ENCODE measurements at regions not wholly inside any gene's neighbourhood (a gene's known extent, or its start where the extent isn't known, plus 50 kb on each side); places are given as distances from the start of the nearest gene placed in this dataset.

DNA sequence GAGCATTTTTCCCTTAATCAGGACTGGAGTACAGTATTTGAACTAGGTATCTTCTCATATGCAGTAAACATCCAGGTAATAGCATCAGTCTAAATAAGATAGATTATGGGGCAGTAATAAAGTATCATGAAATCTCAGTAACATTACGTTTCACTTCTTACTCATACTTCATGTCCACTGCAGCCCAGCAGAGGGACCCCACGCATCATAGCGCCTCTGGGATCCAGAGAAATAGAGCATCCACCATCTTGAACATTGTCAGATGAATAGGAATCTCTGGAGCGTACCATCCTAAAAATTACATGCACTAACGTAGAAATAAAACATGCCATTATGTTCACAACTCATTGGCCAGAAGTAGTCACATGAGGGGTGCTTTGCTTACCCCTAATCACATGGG lies 499.0 kb downstream of the CPS1 start:
- POLR2A ChIA-PET: no interaction called here
- DNase-seq: no peak

DNA sequence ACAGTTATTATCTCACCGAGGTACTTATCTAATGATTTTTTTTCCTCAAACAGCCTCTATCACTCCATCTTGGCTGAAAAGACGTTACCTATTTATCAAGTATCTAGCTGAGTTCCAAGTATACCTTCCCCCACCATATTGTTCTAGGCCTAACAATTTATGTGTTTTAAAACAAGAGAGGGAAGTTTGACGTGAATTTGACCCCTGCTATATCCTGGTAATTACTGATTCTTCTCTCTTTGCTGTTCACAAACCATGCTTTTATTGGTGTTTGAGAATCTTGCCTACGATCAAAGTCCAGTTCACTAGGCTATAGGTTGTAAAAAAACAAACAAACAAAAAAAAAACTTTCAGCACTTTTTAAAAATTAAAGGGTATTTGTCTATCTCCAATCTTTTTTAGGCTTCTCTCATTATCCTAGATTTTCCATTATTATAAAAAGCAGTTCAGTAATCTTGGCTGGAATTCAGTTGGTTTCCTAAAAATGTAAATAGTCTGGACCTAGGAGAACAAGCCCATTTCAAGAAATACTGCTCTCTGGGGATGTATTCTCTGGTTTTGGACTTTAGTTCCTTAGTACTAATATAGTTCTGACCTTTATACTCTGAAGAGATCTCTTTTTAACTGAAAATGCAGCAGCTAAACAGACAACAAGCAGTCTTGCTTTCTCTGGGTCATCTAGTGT lies 505.4 kb downstream of the CPS1 start:
- POLR2A ChIA-PET: no interaction called here
- H3K4me1 ChIP-seq (ENCODE audit: control extremely low read depth in 1 of 4, control insufficient read depth in 4 of 4, insufficient read depth in 4 of 4, low read length in 3 of 4): no peaks in the 10 kb centered on the region
- CTCF ChIA-PET: no interaction called here
- H3K4me3 ChIP-seq (ENCODE audit: control insufficient read depth in 1 of 7, extremely low read depth in 1 of 7, insufficient read depth in 4 of 7, low read depth in 2 of 7, low read length in 6 of 7): no peak overlapping the region
- no peaks in the 10 kb centered on the region for H3K27me3 ChIP-seq (replicated peaks in 2 of 5; ENCODE audit: control insufficient read depth in 4 of 5, insufficient read depth in 5 of 5, low read length in 4 of 5)
- no peak for DNase-seq
- H3K36me3 ChIP-seq (ENCODE audit: control insufficient read depth in 4 of 4, insufficient read depth in 4 of 4, low read length in 3 of 4): no peaks in the 10 kb centered on the region
- 83% methylated on average over 3 of the region's 4 CpGs for WGBS (ENCODE audit: insufficient coverage)
- no peaks in the 10 kb centered on the region for H3K9me3 ChIP-seq (ENCODE audit: control extremely low read depth in 1 of 5, control insufficient read depth in 4 of 5, insufficient read depth in 2 of 5, low read depth in 1 of 5, low read length in 4 of 5)
- H3K27ac ChIP-seq (ENCODE audit: insufficient read depth in 1 of 2, low read depth in 1 of 2, low read length in 2 of 2, poor library complexity in 1 of 2, severe bottlenecking in 2 of 2): no peak overlapping the region

More for the DNA sequence above, 499.0 kb downstream of the CPS1 start:
- Histone ChIP-seq H3K4me3 (ENCODE audit: control insufficient read depth in 1 of 7, extremely low read depth in 1 of 7, insufficient read depth in 4 of 7, low read depth in 2 of 7, low read length in 6 of 7) (no peak overlapping the region), H3K27ac (ENCODE audit: insufficient read depth in 1 of 2, low read depth in 1 of 2, low read length in 2 of 2, poor library complexity in 1 of 2, severe bottlenecking in 2 of 2) (no peak overlapping the region), H3K4me1 (ENCODE audit: control extremely low read depth in 1 of 4, control insufficient read depth in 4 of 4, insufficient read depth in 4 of 4, low read length in 3 of 4) (no peaks in the 10 kb centered on the region), H3K27me3 (replicated peaks in 2 of 5; ENCODE audit: control insufficient read depth in 4 of 5, insufficient read depth in 5 of 5, low read length in 4 of 5) (no peaks in the 10 kb centered on the region), H3K36me3 (ENCODE audit: control insufficient read depth in 4 of 4, insufficient read depth in 4 of 4, low read length in 3 of 4) (no peaks in the 10 kb centered on the region), H3K9me3 (ENCODE audit: control extremely low read depth in 1 of 5, control insufficient read depth in 4 of 5, insufficient read depth in 2 of 5, low read depth in 1 of 5, low read length in 4 of 5) (no peaks in the 10 kb centered on the region)
- 87% methylated on average over 4 of the region's 5 CpGs for WGBS (ENCODE audit: insufficient coverage)
- CTCF ChIA-PET: no interaction called here

DNA sequence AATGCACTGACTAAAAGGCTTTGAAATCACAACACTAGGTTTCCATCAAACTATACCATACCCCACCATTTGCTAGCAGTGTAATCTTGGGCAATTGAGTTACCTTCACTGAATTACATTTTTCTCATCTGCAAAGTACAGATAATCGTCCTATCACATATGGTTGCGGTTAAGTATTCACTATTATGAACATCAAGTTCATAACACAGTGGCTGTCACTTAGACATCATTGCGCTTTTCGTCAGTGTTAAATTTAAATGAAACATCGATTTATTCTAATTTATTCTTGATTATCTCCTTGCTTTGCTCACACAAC lies 505.9 kb downstream of the CPS1 start:
- no peaks in the 10 kb centered on the region for H3K36me3 ChIP-seq (ENCODE audit: control insufficient read depth in 4 of 4, insufficient read depth in 4 of 4, low read length in 3 of 4)
- H3K4me3 ChIP-seq (ENCODE audit: control insufficient read depth in 1 of 7, extremely low read depth in 1 of 7, insufficient read depth in 4 of 7, low read depth in 2 of 7, low read length in 6 of 7): no peak overlapping the region
- no peak for DNase-seq
- no peaks in the 10 kb centered on the region for H3K27me3 ChIP-seq (replicated peaks in 2 of 5; ENCODE audit: control insufficient read depth in 4 of 5, insufficient read depth in 5 of 5, low read length in 4 of 5)
- no peaks in the 10 kb centered on the region for H3K4me1 ChIP-seq (ENCODE audit: control extremely low read depth in 1 of 4, control insufficient read depth in 4 of 4, insufficient read depth in 4 of 4, low read length in 3 of 4)
- WGBS (ENCODE audit: insufficient coverage): 100% methylated on average over 2 of the region's 5 CpGs
- H3K27ac ChIP-seq (ENCODE audit: insufficient read depth in 1 of 2, low read depth in 1 of 2, low read length in 2 of 2, poor library complexity in 1 of 2, severe bottlenecking in 2 of 2): no peak overlapping the region
- ChIA-PET POLR2A (no interaction called here), CTCF (no interaction called here)
- H3K9me3 ChIP-seq (ENCODE audit: control extremely low read depth in 1 of 5, control insufficient read depth in 4 of 5, insufficient read depth in 2 of 5, low read depth in 1 of 5, low read length in 4 of 5): no peaks in the 10 kb centered on the region

DNA sequence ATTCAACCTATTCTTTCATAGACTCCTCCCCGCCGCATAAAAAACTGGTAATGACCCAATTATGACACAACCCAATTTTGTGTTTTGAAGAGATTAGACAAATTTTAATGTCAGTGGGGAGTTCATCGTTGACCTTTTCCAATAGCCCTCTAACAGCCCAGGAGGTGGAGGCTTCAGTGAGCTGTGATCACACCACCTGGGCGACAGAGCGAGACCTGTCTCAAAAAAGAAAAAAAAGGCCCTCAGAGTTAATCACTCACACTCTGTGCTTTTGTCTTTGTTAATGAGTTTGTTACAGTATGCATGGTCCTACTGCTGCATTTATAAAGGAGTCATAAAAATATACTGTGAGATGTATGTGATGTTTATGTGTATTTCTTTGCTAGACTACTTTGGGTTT lies 510.6 kb downstream of the CPS1 start:
- no peak for DNase-seq
- no peak overlapping the region for H3K27ac ChIP-seq (ENCODE audit: insufficient read depth in 1 of 2, low read depth in 1 of 2, low read length in 2 of 2, poor library complexity in 1 of 2, severe bottlenecking in 2 of 2)
- no peaks in the 10 kb centered on the region for H3K9me3 ChIP-seq (ENCODE audit: control extremely low read depth in 1 of 5, control insufficient read depth in 4 of 5, insufficient read depth in 2 of 5, low read depth in 1 of 5, low read length in 4 of 5)
- no peak overlapping the region for H3K4me3 ChIP-seq (ENCODE audit: control insufficient read depth in 1 of 7, extremely low read depth in 1 of 7, insufficient read depth in 4 of 7, low read depth in 2 of 7, low read length in 6 of 7)
- no peaks in the 10 kb centered on the region for H3K27me3 ChIP-seq (replicated peaks in 2 of 5; ENCODE audit: control insufficient read depth in 4 of 5, insufficient read depth in 5 of 5, low read length in 4 of 5)
- ChIA-PET CTCF (no interaction called here), POLR2A (no interaction called here)
- H3K4me1 ChIP-seq (ENCODE audit: control extremely low read depth in 1 of 4, control insufficient read depth in 4 of 4, insufficient read depth in 4 of 4, low read length in 3 of 4): no peaks in the 10 kb centered on the region
- no peaks in the 10 kb centered on the region for H3K36me3 ChIP-seq (ENCODE audit: control insufficient read depth in 4 of 4, insufficient read depth in 4 of 4, low read length in 3 of 4)
- 100% methylated on average over 1 of the region's 5 CpGs for WGBS (ENCODE audit: insufficient coverage)

DNA sequence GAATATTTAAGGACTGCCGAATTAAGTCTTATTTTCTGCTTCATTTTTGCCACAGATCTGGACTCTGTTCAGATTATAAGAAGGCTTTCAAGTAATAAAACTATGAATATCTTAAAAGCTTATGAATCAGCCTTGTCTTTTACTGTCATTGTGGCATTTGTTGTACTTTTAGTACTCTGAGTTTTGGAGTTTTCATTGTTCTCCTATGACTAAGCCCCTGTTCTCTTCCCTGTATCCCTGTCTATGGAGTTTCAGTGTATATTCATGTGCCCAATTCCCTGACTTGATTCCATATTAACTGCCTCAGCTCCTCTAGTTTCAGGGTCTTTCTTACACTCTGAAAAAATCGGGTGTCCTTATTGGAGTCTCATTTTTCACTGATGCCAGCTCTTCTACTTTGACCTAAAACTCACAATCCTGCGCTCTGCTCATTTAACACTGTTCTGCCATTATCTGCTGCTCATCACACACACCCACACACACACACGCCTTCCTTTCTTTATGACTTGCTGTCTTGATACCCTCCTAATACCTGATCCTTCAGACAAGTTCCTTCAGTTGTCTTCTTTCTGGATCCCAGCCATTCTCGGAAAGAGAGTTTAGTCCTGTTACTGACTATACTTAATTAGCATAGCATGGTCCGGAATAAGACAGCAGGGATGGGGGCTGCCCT lies 511.8 kb downstream of the CPS1 start:
- no peak for DNase-seq
- Histone ChIP-seq H3K9me3 (ENCODE audit: control extremely low read depth in 1 of 5, control insufficient read depth in 4 of 5, insufficient read depth in 2 of 5, low read depth in 1 of 5, low read length in 4 of 5) (no peaks in the 10 kb centered on the region), H3K27me3 (replicated peaks in 2 of 5; ENCODE audit: control insufficient read depth in 4 of 5, insufficient read depth in 5 of 5, low read length in 4 of 5) (no peaks in the 10 kb centered on the region), H3K27ac (ENCODE audit: insufficient read depth in 1 of 2, low read depth in 1 of 2, low read length in 2 of 2, poor library complexity in 1 of 2, severe bottlenecking in 2 of 2) (no peak overlapping the region), H3K4me3 (ENCODE audit: control insufficient read depth in 1 of 7, extremely low read depth in 1 of 7, insufficient read depth in 4 of 7, low read depth in 2 of 7, low read length in 6 of 7) (no peak overlapping the region), H3K36me3 (ENCODE audit: control insufficient read depth in 4 of 4, insufficient read depth in 4 of 4, low read length in 3 of 4) (no peaks in the 10 kb centered on the region), H3K4me1 (ENCODE audit: control extremely low read depth in 1 of 4, control insufficient read depth in 4 of 4, insufficient read depth in 4 of 4, low read length in 3 of 4) (no peaks in the 10 kb centered on the region)
- 91% methylated on average over 4 of the region's 6 CpGs for WGBS (ENCODE audit: insufficient coverage)
- POLR2A ChIA-PET: no interaction called here
- CTCF ChIA-PET: no interaction called here

DNA sequence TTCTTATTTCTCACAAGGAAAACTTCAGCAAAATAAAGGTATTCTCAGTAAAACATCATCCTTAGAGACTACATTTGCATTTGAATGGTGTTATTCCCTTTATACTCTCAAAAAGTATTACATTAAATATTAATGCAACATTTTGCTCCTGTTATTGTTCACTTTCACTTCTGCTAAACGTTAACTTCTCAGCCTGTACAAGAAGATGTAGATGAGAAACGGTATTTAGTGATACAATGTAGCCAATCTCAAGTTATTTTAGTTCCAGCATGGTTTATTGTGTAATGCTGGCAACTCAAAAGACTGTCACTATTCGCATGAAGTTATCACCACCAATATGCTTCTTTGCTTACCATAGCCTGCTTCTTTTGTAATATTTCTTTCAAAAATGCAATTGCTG lies 514.1 kb downstream of the CPS1 start:
- Histone ChIP-seq H3K4me3 (ENCODE audit: control insufficient read depth in 1 of 7, extremely low read depth in 1 of 7, insufficient read depth in 4 of 7, low read depth in 2 of 7, low read length in 6 of 7) (no peak overlapping the region), H3K27ac (ENCODE audit: insufficient read depth in 1 of 2, low read depth in 1 of 2, low read length in 2 of 2, poor library complexity in 1 of 2, severe bottlenecking in 2 of 2) (no peak overlapping the region), H3K4me1 (ENCODE audit: control extremely low read depth in 1 of 4, control insufficient read depth in 4 of 4, insufficient read depth in 4 of 4, low read length in 3 of 4) (no peaks in the 10 kb centered on the region), H3K36me3 (ENCODE audit: control insufficient read depth in 4 of 4, insufficient read depth in 4 of 4, low read length in 3 of 4) (no peaks in the 10 kb centered on the region), H3K27me3 (replicated peaks in 2 of 5; ENCODE audit: control insufficient read depth in 4 of 5, insufficient read depth in 5 of 5, low read length in 4 of 5) (no peaks in the 10 kb centered on the region), H3K9me3 (ENCODE audit: control extremely low read depth in 1 of 5, control insufficient read depth in 4 of 5, insufficient read depth in 2 of 5, low read depth in 1 of 5, low read length in 4 of 5) (no peaks in the 10 kb centered on the region)
- no peak for DNase-seq
- WGBS (ENCODE audit: insufficient coverage): no CpG with 5 or more reads among the region's 3 CpGs
- ChIA-PET CTCF (no interaction called here), POLR2A (no interaction called here)

DNA sequence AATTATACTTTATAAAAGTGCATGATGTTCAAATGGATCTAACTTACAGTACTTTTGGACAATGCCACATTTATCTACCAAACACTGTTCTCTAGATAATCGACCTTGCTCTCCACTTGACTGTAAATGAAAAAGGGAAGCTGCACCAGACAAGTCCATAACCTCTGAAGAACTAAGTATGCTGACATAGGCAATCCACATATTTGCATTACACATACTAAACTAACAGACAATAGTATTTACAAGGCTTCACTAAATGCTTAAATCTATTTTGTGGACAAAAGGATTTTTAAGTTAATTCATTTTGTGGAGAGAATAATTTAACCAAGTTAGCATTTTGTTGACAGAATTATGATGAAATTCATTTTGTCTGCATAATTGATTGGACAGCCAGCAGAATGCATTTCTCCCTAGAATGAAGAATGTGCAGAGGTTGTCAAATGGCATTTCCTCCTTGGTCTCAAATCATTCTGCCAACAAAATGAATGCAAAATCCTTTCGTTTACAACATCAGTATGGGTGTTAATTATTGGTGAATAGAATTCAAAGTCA lies 520.9 kb downstream of the CPS1 start:
- ChIA-PET POLR2A (no interaction called here), CTCF (no interaction called here)
- no peaks in the 10 kb centered on the region for H3K4me1 ChIP-seq (ENCODE audit: control extremely low read depth in 1 of 4, control insufficient read depth in 4 of 4, insufficient read depth in 4 of 4, low read length in 3 of 4)
- no peak for DNase-seq
- no peaks in the 10 kb centered on the region for H3K27me3 ChIP-seq (replicated peaks in 2 of 5; ENCODE audit: control insufficient read depth in 4 of 5, insufficient read depth in 5 of 5, low read length in 4 of 5)
- no peak overlapping the region for H3K27ac ChIP-seq (ENCODE audit: insufficient read depth in 1 of 2, low read depth in 1 of 2, low read length in 2 of 2, poor library complexity in 1 of 2, severe bottlenecking in 2 of 2)
- no peaks in the 10 kb centered on the region for H3K36me3 ChIP-seq (ENCODE audit: control insufficient read depth in 4 of 4, insufficient read depth in 4 of 4, low read length in 3 of 4)
- H3K4me3 ChIP-seq (ENCODE audit: control insufficient read depth in 1 of 7, extremely low read depth in 1 of 7, insufficient read depth in 4 of 7, low read depth in 2 of 7, low read length in 6 of 7): no peak overlapping the region
- no peaks in the 10 kb centered on the region for H3K9me3 ChIP-seq (ENCODE audit: control extremely low read depth in 1 of 5, control insufficient read depth in 4 of 5, insufficient read depth in 2 of 5, low read depth in 1 of 5, low read length in 4 of 5)
- 33% methylated on average over 1 of the region's 2 CpGs for WGBS (ENCODE audit: insufficient coverage)

Measured in common myeloid progenitor, CD34-positive (primary cell).